NCI-H510A treated with DMSO at 0.1 percent for 48 hours (cell line): ENCODE measurements at regions not wholly inside any gene's neighbourhood (a gene's known extent, or its start where the extent isn't known, plus 50 kb on each side); places are given as distances from the start of the nearest gene placed in this dataset.
"Not testable (repeated sequence)": the region's sequence is repeated elsewhere in the genome, so short reads cannot be mapped to it uniquely, and the experiment has no call there.

Experiments
- DNase-seq: peaks from one replicate; lab custom pipeline; 2025; lab: John Stamatoyannopoulos, UW

- DNase-seq, result no peak
These were observed 257.4 kb upstream of the TRPC7 start for GRCh38 chr5:136622747-136623146.

- DNase-seq, result no peak
These were observed 256.4 kb upstream of the TRPC7 start for GRCh38 chr5:136621743-136622142.

DNA sequence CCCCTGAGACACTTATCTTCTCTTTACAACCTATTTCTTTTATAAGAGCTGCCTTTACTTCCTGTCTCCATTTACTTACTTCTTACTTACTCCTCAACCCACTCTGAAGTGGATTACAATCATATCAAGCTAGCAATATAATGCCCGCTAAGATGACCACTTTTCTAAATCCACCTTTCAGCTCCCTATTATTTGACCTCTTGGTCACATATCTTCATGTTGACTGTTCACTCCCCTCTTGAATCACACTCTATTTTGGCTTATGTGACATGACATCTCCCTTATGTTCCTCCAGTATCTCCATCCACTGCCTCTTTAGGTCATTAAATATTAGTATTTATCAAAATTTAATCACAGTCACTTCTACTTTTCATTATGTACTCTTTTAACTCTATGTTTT, 255.3 kb upstream of the TRPC7 start:
- DNase-seq, result no peak

DNA sequence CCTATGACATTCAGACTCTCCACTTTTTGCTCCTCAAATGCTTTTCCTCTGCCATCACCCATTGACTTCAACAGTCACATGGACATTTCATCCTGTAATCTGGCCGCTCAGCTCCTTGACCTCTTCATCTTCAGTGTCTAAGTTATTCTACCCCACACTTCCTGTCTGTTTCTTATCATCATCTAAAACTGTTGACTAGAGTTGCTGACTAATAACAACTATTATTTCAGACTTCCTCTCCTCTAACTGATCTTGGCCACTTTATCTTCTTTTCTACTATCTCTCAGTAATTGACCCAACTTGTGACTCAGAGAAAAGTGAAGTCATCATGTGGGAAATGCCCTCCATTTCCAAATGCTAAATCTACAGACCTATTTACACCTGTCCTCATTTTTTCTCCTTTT, 254.7 kb upstream of the TRPC7 start:
- no peak for DNase-seq

GRCh38 chr5:136619556-136619955, 254.2 kb upstream of the TRPC7 start:
- no peak for DNase-seq

DNA sequence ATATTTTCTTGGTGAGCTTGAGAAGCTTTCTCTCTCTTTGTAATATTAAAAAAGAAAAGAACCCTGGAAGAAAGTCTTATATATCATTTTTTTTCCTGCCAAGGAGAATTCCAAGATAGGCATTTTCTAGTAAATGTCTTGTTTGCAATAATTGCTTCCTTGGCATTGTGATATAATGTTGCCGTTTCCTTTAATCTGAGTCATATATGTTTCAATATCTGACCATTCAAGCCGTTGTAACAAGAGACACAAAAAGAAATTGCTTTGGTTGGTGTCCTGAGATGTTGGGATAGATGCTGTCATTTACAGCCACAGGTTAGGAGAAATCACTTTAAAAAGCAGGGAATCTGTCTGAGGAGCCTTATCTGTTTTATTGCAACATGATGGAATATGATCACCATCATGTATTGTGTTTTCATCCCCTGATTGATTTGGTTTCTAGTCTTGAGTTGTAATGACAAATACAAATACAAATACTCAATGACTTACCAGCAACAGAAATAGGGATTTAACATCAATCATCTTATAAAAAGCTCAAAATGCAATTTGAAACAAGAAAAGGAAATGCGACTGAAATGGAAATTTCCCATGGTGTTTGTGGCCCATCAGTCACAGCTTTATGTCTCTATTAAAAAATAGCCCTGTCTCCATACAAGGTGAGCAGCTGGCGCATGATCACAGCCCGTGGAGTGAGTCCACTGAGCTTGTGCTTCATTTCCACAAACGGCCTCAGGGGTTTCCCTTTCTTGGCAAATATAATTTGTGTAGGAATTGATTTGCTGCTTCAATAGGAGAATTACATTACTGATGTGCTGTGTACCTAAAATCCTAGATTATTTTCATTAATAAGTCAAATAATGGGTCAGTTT, 250.1 kb upstream of the TRPC7 start:
- DNase-seq, result no peak

DNA sequence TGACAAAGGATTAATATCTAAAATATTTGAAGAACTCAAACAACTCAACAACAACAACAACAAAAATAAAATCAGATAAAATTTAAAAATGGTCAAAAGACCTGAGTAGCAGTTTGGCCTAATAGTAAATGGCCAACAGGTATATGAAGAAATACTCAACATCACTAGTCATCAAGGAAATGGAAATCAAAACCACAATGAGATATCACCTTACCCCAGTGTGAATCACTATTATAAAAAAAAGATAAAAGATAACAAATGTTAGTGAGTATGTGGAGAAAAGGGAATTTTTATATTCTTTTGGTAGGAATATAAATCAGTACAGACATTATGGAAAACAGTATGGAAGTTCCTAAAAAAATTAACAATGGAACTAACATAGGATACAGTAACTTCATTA, 247.9 kb upstream of the TRPC7 start:
- no peak for DNase-seq

- DNase-seq, result no peak
These were observed 240.3 kb upstream of the TRPC7 start for GRCh38 chr5:136605638-136606037.

DNA sequence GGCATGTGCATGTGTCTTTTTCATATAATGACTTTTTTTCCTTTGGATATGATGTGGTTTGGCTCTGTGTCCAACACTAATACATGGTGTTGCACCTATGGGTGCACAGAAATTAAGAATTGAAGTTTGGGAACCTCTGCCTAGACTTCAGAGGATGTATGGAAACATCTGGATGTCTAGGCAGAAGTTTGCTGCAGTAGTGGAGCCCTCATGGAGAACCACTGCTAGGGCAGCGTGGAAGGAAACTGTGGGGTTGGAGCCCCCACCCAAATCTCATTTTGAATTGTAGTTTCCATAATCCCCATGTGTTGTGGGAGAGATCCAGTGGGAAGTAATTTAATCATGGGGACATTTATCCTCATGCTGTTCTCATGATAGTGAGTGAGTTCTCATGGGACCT, 235.0 kb upstream of the TRPC7 start:
- DNase-seq, result no peak

DNA sequence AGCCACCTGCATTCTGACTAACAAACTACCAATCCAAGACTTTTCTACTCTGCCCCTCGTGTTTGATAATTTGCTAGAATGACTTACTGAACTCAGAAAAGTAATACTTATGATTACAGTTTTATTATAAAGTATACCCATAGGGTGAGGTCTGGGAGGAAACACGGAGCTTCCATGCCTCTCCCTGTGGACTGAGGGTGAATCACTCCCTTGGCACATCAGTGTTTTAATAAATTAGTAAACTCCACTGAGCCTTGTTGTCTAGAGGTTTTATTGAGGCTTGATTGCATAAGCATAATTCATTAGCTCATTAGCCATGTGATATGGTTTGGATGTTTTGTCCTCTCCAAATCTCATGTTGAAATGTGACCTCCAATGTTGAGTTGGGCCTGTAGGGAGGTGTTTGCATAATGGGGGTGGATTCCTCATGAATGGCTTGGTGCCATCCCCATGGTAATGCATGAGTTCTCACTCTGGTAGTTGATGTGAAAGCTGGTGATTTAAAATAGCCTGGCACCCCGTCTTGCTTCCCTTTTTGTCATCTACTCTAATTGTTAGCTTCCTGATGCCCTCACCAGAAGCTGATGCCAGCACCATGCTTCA, 233.6 kb upstream of the TRPC7 start:
- DNase-seq, result no peak

- no peak for DNase-seq
These were observed 229.1 kb upstream of the TRPC7 start for GRCh38 chr5:136594416-136594815.

DNA sequence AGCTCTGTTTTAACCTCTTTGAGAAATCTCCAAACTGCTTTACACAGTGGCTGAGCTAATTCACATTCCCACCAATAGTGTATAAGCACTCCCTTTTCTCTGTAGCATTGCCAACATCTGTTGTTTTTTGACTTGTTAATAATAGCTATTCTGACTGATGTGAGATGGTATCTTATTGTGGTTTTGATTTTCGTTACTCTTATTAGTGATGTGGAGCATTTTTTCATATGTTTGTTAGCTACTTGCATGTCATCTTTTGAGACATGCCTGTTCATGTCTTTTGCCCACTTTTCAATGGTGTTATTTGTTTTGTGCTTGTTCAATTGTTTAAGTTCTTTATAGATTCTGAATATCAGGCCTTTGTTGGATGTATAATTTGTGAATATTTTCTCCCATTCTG, 225.2 kb upstream of the TRPC7 start:
- DNase-seq, result no peak

- no peak for DNase-seq
These were observed 220.9 kb upstream of the TRPC7 start for GRCh38 chr5:136586196-136586595.

- no peak for DNase-seq
These were observed 219.1 kb upstream of the TRPC7 start for GRCh38 chr5:136584474-136584873.

DNA sequence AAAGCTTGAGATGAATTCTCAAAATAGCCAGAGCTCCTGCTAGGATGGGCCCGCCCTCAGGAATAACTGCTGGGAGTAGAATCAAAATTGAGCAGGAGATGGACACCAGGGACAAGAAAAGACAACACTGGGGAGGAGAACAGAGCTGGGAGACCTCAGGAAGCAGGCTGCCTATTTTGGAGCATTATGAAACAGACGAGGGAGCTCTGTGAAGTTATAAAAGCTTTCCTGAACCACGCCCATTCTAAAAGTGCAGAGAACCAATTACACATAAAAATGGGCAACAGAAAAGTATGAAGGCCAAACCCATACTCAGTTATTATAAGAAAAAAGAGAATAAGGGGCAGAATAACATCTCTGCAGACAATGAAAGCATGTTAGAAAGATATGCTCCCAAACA, 213.9 kb upstream of the TRPC7 start:
- DNase-seq, result no peak

DNA sequence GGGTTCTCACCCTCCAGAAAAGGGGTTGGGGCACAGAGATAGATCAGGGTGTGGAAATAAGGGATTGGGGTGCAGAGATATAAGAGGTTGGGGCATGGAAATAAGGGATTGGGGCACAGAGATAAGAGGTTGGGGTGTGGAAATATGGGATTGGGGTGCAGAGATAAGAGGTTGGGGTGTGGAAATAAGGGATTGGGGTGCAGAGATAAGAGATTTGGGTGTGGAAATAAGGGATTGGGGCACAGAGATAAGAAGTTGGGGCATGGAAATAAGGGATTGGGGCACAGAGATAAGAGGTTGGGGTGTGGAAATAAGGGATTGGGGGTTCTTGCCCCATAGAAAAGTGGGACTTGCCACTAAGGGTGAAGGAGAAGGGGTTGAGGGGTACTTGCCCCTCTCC, 204.5 kb upstream of the TRPC7 start:
- DNase-seq, result not testable (repeated sequence)

- not testable (repeated sequence) for DNase-seq
These were observed 200.1 kb upstream of the TRPC7 start for GRCh38 chr5:136565457-136565856.

- not testable (repeated sequence) for DNase-seq
These were observed 199.7 kb upstream of the TRPC7 start for GRCh38 chr5:136565050-136565449.

GRCh38 chr5:136564431-136564830, 199.1 kb upstream of the TRPC7 start:
- not testable (repeated sequence) for DNase-seq

GRCh38 chr5:136563489-136563888, 198.1 kb upstream of the TRPC7 start:
- no peak for DNase-seq

DNA sequence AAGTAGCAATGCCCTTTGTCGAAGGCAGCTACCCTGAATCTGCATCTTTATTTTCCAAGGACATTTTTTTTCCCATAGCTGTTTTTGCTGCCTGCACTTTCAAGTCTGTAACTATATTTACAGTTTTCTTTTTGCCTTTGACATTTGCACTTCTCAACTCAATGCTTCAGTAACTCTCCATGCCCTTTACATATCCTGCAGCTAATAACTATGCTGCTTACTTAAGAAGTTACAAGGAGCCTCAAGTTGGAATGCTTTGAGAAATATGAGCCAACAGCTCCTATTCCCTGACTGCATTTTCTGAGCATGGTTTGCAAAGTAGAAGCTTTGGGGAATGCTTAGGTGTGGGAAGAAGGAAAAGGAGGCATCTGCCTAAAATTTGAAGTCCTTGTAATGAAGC, 194.8 kb upstream of the TRPC7 start:
- no peak for DNase-seq

DNA sequence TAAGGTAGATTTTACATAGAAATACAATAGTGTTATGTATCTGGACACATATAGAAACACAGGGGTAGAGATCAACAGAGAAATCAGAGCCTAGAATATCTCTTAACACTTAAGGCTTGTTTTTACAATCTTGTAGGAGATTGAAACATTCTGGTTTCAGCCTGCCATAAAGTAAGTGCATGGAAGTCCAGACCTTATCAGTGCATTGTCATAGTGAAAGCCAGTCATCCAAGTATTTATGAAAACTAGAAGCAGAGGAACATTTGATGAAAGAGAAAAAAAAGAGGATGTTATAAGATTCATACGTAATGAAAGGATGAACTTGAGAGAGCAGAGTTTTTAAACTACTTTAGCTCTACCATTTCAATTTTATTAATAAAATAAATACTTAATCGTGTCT, 194.3 kb upstream of the TRPC7 start:
- DNase-seq, result no peak

DNA sequence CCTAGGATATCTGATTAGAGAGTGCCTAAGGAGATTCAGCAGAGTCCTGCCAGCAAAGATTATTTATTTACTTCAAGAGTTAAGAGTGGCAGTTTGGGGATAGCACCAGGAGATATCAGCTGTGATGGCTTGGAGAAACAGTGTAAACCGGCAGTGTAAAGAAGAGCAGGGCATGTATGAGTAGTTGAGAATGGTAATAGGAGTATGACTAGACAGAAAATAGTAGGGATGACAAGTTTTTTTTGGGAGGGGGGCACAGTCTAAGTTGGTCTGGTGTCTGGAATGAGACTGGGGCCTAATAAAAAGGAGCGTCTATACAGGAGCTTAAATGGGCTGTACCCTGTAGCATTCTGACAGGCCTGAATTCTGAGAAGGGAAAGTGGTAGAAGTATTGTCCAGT, 181.8 kb upstream of the TRPC7 start:
- DNase-seq, result not testable (repeated sequence)

DNA sequence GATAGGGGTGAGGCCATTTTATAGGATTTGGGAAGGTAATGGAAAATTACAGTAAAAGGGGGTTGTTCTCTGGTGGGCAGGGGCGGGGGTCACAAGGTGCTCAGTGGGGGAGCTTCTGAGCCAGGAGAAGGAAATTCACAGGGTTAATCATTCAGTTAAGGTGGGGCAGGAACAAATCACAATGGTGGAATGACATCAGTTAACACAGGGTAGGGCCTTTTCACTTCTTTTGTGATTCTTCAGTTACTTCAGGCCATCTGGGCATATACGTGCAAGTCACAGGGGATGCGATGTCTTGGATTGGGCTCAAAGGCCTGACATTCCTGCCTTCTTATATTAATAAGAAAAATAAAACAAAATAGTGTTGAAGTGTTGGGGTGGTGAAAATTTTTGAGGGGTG, 181.1 kb upstream of the TRPC7 start:
- DNase-seq, result not testable (repeated sequence)
